ENCODE measurements at regions not wholly inside any gene's neighbourhood (a gene's known extent, or its start where the extent isn't known, plus 50 kb on each side); places are given as distances from the start of the nearest gene placed in this dataset.

- H2BK120ac ChIP-seq (replicated peaks; ENCODE audit: low read depth, low read length): no peak overlapping the region
- no peak overlapping the region for H3K4me3 ChIP-seq (ENCODE audit: extremely low read depth in 1 of 4, insufficient read depth in 2 of 4, low read depth in 3 of 4, low read length in 4 of 4)
- H4K5ac ChIP-seq (ENCODE audit: insufficient read length, low read depth, low read length): no peak overlapping the region
- no peak for DNase-seq (ENCODE audit: low read depth in 1 of 2, low spot score in 2 of 2)
- no peak overlapping the region for H4K91ac ChIP-seq (replicated peaks; ENCODE audit: insufficient read length, low read length)
- H3K79me1 ChIP-seq (ENCODE audit: low read depth, low read length): no peaks in the 10 kb centered on the region
- H3K36me3 ChIP-seq (ENCODE audit: control insufficient read depth in 2 of 4, insufficient read depth in 4 of 4, low read length in 3 of 4): no peaks in the 10 kb centered on the region
- H4K20me1 ChIP-seq (replicated peaks in 1 of 2; ENCODE audit: control insufficient read depth in 1 of 2, insufficient read depth in 2 of 2, low read length in 2 of 2): no peaks in the 10 kb centered on the region
- H2BK12ac ChIP-seq (ENCODE audit: low read depth, low read length): no peak overlapping the region
- no peak overlapping the region for H2AK5ac ChIP-seq (ENCODE audit: low read depth, low read length)
- ChIA-PET POLR2A (ENCODE audit: partially characterized antibody) (no interaction called here), CTCF (ENCODE audit: partially characterized antibody) (no interaction called here)
- H2BK15ac ChIP-seq (ENCODE audit: low read length): no peak overlapping the region
- H3K27me3 ChIP-seq (replicated peaks in 1 of 4; ENCODE audit: control insufficient read depth in 3 of 4, extremely low read depth in 1 of 4, insufficient read depth in 3 of 4, low read length in 3 of 4): no peaks in the 10 kb centered on the region
- no peaks in the 10 kb centered on the region for H3K23me2 ChIP-seq (ENCODE audit: low read depth, low read length)
- H3K23ac ChIP-seq (ENCODE audit: insufficient read length): no peak overlapping the region
- no peak for FAIRE-seq
- no peaks in the 10 kb centered on the region for H3K9me3 ChIP-seq (ENCODE audit: insufficient read depth in 2 of 2, low read depth in 1 of 2, low read length in 1 of 2)
- H3K9ac ChIP-seq (replicated peaks in 1 of 4; ENCODE audit: extremely low read depth in 1 of 4, low read depth in 3 of 4, low read length in 3 of 4): no peak overlapping the region
- H3K4me1 ChIP-seq (replicated peaks in 1 of 4; ENCODE audit: control insufficient read depth in 3 of 4, insufficient read depth in 4 of 4, low read length in 3 of 4): no peaks in the 10 kb centered on the region
- H3K18ac ChIP-seq (ENCODE audit: extremely low read depth, low read length): no peak overlapping the region
- H3K79me2 ChIP-seq (ENCODE audit: control insufficient read depth in 1 of 2, insufficient read depth in 2 of 2, low read length in 2 of 2): no peaks in the 10 kb centered on the region
- H3K27ac ChIP-seq (ENCODE audit: low read depth, low read length): no peak overlapping the region
- H3K4me2 ChIP-seq (ENCODE audit: insufficient read depth in 1 of 2, low read depth in 2 of 2, low read length in 2 of 2): no peak overlapping the region
- H3K14ac ChIP-seq (ENCODE audit: insufficient read length): no peak overlapping the region
- H3K56ac ChIP-seq (replicated peaks; ENCODE audit: insufficient read length, low read depth, low read length): no peak overlapping the region
- H4K8ac ChIP-seq (ENCODE audit: extremely low read depth, insufficient read depth, low read length): no peak overlapping the region
- WGBS, 2 experiments (ENCODE audit: extremely low coverage in 1 of 2, insufficient coverage in 1 of 2, insufficient read length in 1 of 2, insufficient replicate concordance in 2 of 2, low coverage in 1 of 2, low lambda C conversion rate in 2 of 2, missing lambda C conversion rate in 1 of 2): 77% methylated on average over 5 of the region's 5 CpGs; no CpG with 5 or more reads in 1 of the 2 experiments
- no peak overlapping the region for H3K4ac ChIP-seq (replicated peaks; ENCODE audit: insufficient read length, low read depth, low read length)
- no peak overlapping the region for H2BK5ac ChIP-seq (ENCODE audit: low read depth, low read length)
- peak overlapping the region; percentile 58 for H2AFZ ChIP-seq (ENCODE audit: low read length)
- TF ChIP-seq TEAD4 (IDR thresholded peaks at IDR 0.05; ENCODE audit: low read depth, low read length) (no peak), CHD2 (IDR thresholded peaks at IDR 0.05; ENCODE audit: low read length) (no peak), ZNF274 (IDR thresholded peaks at IDR 0.05; ENCODE audit: borderline replicate concordance, extremely low read depth, low read length) (no peak), KDM4A (IDR thresholded peaks at IDR 0.05; ENCODE audit: low read depth, low read length, severe bottlenecking) (no peak), CTBP2 (IDR thresholded peaks at IDR 0.05; ENCODE audit: borderline replicate concordance, insufficient read depth, insufficient read length, low read length) (no peak), GTF2F1 (IDR thresholded peaks at IDR 0.05; ENCODE audit: borderline replicate concordance, low read depth, low read length) (no peak), POLR2A (IDR thresholded peaks at IDR 0.05; ENCODE audit: control extremely low read depth in 1 of 2, low read depth in 2 of 2, low read length in 2 of 2) (no peak), FOSL1 (IDR thresholded peaks at IDR 0.05; ENCODE audit: insufficient read depth, low read depth, low read length) (no peak), SP4 (IDR thresholded peaks at IDR 0.05; ENCODE audit: low read length) (no peak), EP300 (IDR thresholded peaks at IDR 0.05; ENCODE audit: borderline replicate concordance in 1 of 2, low read depth in 2 of 2, low read length in 2 of 2) (no peak), CREB1 (IDR thresholded peaks at IDR 0.05) (no peak), NANOG (IDR thresholded peaks at IDR 0.05; ENCODE audit: insufficient read depth, low read depth, low read length, poor library complexity, severe bottlenecking) (no peak)
- H2BK20ac ChIP-seq (ENCODE audit: low read length): no peak overlapping the region
Measured at GRCh38 chr4:111610681-111611080, 534.6 kb upstream of the FAM241A start.
